K562 (cell line): ENCODE measurements at regions not wholly inside any gene's neighbourhood (a gene's known extent, or its start where the extent isn't known, plus 50 kb on each side); places are given as distances from the start of the nearest gene placed in this dataset.

Experiments used
- CTCF ChIP-seq, 3 experiments: IDR thresholded peaks in 2 of 3; conservative IDR thresholded peaks in 1 of 3; 2 replicates each; pipeline ENCODE4 v1.5.1; 2011 to 2012; ENCODE audit warnings: low read length in 3 of 3, mild to moderate bottlenecking in 3 of 3, control low read depth in 2 of 3, improper control_type of control experiment in 1 of 3, inconsistent platforms in 1 of 3, low read depth in 1 of 3, mixed read lengths in 1 of 3, moderate library complexity in 1 of 3; ENCODE audit not compliant: insufficient read depth in 2 of 3
- GTF2F1 ChIP-seq: IDR thresholded peaks from 2 replicates; pipeline ENCODE4 v1.6.1; 2011; ENCODE audit warnings: low read depth, low read length, improper control_type of control experiment
- MAZ ChIP-seq, 2 experiments: fragments of 450-650 bp in 1 of 2; sonication (generic) in 1 of 2; formaldehyde crosslinking; IDR thresholded peaks in 1 of 2; conservative IDR thresholded peaks in 1 of 2; 2 replicates each; pipeline versions ENCODE4 v1.4.0 to v1.5.0; 2020; ENCODE audit warnings: mild to moderate bottlenecking in 1 of 2, missing genetic modification reagents in 1 of 2
- MYC ChIP-seq, 2 experiments: fragments of 250-450 bp in 1 of 2; sonication (Bioruptor Pico) in 1 of 2; IDR thresholded peaks; 2 replicates each; pipeline versions ENCODE4 v1.5.1 to v1.6.1; 2012 to 2021; ENCODE audit warnings: low read depth in 2 of 2, borderline replicate concordance in 1 of 2, improper control_type of control experiment in 1 of 2, low read length in 1 of 2, mild to moderate bottlenecking in 1 of 2, moderate library complexity in 1 of 2
- SETDB1 ChIP-seq: IDR thresholded peaks from one replicate; pipeline ENCODE4 v1.6.1; 2012; ENCODE audit warnings: low read length, control low read depth, inconsistent platforms

DNA sequence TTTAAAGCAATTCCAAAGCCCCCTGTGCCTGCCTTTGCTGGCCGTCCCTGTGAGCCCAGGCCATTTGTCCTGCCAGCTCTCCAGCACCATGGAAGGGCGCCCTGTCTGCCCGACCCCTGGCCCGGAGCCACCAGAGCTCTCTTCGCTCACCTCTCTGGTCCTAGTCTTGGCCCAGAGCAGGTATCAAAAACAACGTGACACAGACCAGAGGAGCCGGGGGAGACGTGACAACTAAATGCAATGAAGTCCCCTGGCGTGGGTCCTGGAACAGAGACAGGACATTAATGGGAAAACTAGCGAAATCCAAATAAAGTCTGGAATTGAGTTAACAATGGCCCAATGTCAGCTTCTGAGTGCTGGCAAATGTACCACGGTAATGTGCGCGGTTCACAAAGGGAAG is 83.2 kb upstream of the DIO3 start:
- TF ChIP-seq CTCF (IDR thresholded peaks at IDR 0.05 in 2 of 3, conservative IDR thresholded peaks at IDR 0.05 in 1 of 3; ENCODE audit: insufficient read depth in 2 of 3, low read depth in 1 of 3, low read length in 3 of 3) (no peak), SETDB1 (no peak), GTF2F1 (no peak), MAZ (CRISPR knock-in tag; conservative IDR thresholded peaks at IDR 0.05 in 1 of 2, IDR thresholded peaks at IDR 0.05 in 1 of 2) (no peak), MYC (IDR thresholded peaks at IDR 0.05; ENCODE audit: low read depth, low read length) (no peak), MYC (CRISPR knock-in tag; IDR thresholded peaks at IDR 0.05; ENCODE audit: borderline replicate concordance, low read depth) (no peak)
